Common myeloid progenitor, CD34-positive (primary cell): ENCODE measurements at regions not wholly inside any gene's neighbourhood (a gene's known extent, or its start where the extent isn't known, plus 50 kb on each side); places are given as distances from the start of the nearest gene placed in this dataset.

ENCODE experiments used
- CTCF ChIA-PET: fragments of 350-600 bp; sonication (Branson Sonifier 250); formaldehyde crosslinking; loops from one replicate; lab custom pipeline; 2021; ENCODE audit warnings: antibody characterized with exemption; lab: Charles Lee
- POLR2A ChIA-PET: fragments of 350-600 bp; sonication (Branson Sonifier 250); formaldehyde crosslinking; loops from one replicate; lab custom pipeline; 2021; ENCODE audit warnings: antibody characterized with exemption; lab: Charles Lee
- DNase-seq, 3 donors: peaks; one replicate each; pipeline versions ENCODE4 v3.0.0 to v3.0.0-alpha.2; 2013
- H3K27ac ChIP-seq, 2 experiments: 1 replicate in 1 of 2; 2 replicates in 1 of 2; pipeline ENCODE4 v1.7.0; 2013; ENCODE audit warnings: inconsistent platforms in 2 of 2, low read length in 2 of 2, mild to moderate bottlenecking in 2 of 2, low read depth in 1 of 2, moderate library complexity in 1 of 2; ENCODE audit not compliant: severe bottlenecking in 2 of 2, insufficient read depth in 1 of 2, poor library complexity in 1 of 2
- H3K27me3 ChIP-seq, 5 experiments: replicated peaks in 2 of 5; 1 replicate in 3 of 5; 2 replicates in 2 of 5; pipeline versions ENCODE4 v1.6.1 to v1.7.0; 2013; ENCODE audit warnings: low read length in 4 of 5, mild to moderate bottlenecking in 2 of 5, moderate library complexity in 2 of 5, inconsistent platforms in 1 of 5; ENCODE audit not compliant: insufficient read depth in 5 of 5, control insufficient read depth in 4 of 5
- H3K36me3 ChIP-seq, 4 experiments: 1 replicate in 2 of 4; 2 replicates in 2 of 4; pipeline versions ENCODE4 v1.6.1 to v1.7.0; 2013; ENCODE audit warnings: low read length in 3 of 4, control low read depth in 1 of 4, mild to moderate bottlenecking in 1 of 4; ENCODE audit not compliant: control insufficient read depth in 4 of 4, insufficient read depth in 4 of 4
- H3K4me1 ChIP-seq, 4 experiments: 1 replicate in 3 of 4; 2 replicates in 1 of 4; pipeline versions ENCODE4 v1.6.1 to v1.7.1; 2013; ENCODE audit warnings: low read length in 3 of 4, mild to moderate bottlenecking in 3 of 4, control low read depth in 1 of 4, inconsistent platforms in 1 of 4, moderate library complexity in 1 of 4; ENCODE audit not compliant: control insufficient read depth in 4 of 4, insufficient read depth in 4 of 4; ENCODE audit errors: control extremely low read depth in 1 of 4
- H3K4me3 ChIP-seq, 7 experiments: 1 replicate in 4 of 7; 2 replicates in 3 of 7; pipeline versions ENCODE4 v1.5.1 to v1.7.0; 2013; ENCODE audit warnings: mild to moderate bottlenecking in 7 of 7, low read length in 6 of 7, moderate library complexity in 6 of 7, inconsistent platforms in 2 of 7, low read depth in 2 of 7, control low read depth in 1 of 7; ENCODE audit not compliant: insufficient read depth in 4 of 7, control insufficient read depth in 1 of 7; ENCODE audit errors: extremely low read depth in 1 of 7
- H3K9me3 ChIP-seq, 5 experiments: 1 replicate in 4 of 5; 2 replicates in 1 of 5; pipeline versions ENCODE4 v1.6.1 to v1.7.1; 2013; ENCODE audit warnings: low read length in 4 of 5, mild to moderate bottlenecking in 2 of 5, inconsistent platforms in 1 of 5, low read depth in 1 of 5, moderate library complexity in 1 of 5; ENCODE audit not compliant: control insufficient read depth in 4 of 5, insufficient read depth in 2 of 5; ENCODE audit errors: control extremely low read depth in 1 of 5
- WGBS: methylation state at CpG from one replicate; pipeline ENCODE4 v1.1.5; 2013; ENCODE audit not compliant: insufficient coverage; 5-methylcytosine and 5-hydroxymethylcytosine counted together

DNA sequence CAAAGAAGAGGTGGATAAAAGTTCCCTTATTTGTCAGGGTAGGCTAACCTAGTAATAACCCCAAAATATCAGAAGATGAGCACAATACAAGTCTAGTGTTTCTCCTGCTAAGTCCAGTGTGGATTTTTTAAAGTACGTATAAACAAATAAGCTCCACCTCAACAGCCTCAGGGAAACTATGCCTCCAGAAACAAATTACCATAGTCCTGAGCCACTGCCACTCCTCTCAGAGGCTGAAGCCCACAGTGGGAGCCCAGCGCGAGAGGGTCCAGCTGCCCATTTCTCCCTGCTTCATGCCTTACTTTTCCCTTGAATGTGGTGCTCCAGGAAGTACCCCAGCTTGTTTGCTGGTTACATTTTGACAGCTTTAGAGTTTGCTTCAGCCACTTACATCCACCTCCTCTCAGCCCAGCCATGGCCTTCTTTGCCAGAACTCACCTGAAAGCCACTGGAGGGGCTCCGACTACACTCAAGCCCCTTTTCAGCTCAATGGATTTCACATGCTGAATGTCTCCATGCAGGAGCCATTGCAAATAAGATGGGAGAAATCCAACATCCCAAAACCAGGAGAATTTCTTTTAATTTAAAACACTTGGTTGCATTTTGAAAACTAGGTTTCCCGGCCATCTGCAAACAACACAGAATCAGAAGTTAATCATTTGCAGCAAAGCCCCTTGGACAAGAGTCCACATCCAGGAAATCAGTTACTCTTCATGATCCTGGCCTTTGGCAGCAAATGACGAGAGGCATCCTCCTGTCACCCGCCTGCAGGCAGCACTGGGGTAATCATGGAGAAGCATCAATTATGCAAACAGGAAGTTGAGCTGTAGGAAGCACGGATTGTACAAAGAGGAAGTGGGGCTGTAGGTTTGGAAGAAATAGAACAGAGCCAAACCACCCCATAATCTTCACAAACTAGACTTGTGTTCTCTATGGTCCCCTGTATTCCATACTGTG, 138.1 kb downstream of the HERPUD2 start:
- Histone ChIP-seq H3K27ac (no peak overlapping the region), H3K27me3 (peaks cover 0 to 5% (median 0%) of the 10 kb centered on the region in 5 experiments), H3K9me3 (no peaks in the 10 kb centered on the region), H3K4me3 (no peak overlapping the region), H3K36me3 (no peaks in the 10 kb centered on the region), H3K4me1 (no peaks in the 10 kb centered on the region)
- 70% methylated on average over 4 of the region's 8 CpGs for WGBS
- DNase-seq = peak in 2 of 3 donors; percentile 17 to 41
- ChIA-PET POLR2A (no interaction called here), CTCF (no interaction called here)

DNA sequence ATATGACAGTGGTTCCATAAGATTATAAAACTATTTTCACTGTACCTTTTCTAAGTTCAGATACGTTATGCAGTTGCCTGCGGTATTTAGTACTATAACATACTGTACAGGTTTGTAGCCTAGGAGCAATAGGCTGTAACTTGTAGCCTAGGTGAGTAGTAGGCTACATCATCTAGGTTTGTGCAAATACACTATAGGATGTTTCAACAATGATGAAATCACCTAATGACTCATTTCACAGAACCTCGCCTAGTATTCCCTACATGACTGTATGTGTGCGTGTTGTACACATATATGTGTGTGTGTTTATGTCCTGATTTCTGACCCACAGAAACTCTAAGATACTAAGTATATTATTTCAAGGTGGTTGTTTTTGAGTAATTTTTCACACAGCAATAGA, 139.0 kb downstream of the HERPUD2 start:
- Histone ChIP-seq H3K27me3 (peaks cover 0 to 5% (median 0%) of the 10 kb centered on the region in 5 experiments), H3K36me3 (no peaks in the 10 kb centered on the region), H3K4me1 (no peaks in the 10 kb centered on the region), H3K27ac (no peak overlapping the region), H3K4me3 (no peak overlapping the region), H3K9me3 (no peaks in the 10 kb centered on the region)
- no CpG with 5 or more reads among the region's 4 CpGs for WGBS
- ChIA-PET POLR2A (no interaction called here), CTCF (no interaction called here)
- no peak for DNase-seq

DNA sequence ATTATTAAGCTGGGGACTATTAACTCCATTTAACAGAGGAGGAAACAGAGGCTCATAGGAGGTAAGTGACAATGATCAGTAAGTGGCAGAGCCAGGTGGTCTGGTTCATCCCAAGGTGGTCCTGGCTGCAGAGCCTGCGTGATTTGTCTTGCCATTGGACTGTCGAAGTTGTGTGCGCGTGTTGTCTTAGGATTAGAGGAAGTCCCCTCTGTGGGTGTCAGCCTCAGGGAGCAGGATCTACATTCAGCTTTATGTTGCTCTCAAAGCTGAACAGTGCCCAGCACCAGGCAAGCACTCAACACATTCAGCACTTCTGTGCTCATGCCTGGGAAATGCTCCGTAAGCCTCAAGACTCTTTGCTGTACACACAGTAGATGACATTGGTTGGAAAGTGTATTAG, 139.5 kb downstream of the HERPUD2 start:
- H3K36me3 ChIP-seq = no peaks in the 10 kb centered on the region
- peaks cover 0 to 5% (median 0%) of the 10 kb centered on the region in 5 experiments for H3K27me3 ChIP-seq
- H3K27ac ChIP-seq = no peak overlapping the region
- no peaks in the 10 kb centered on the region for H3K9me3 ChIP-seq
- H3K4me3 ChIP-seq = no peak overlapping the region
- no peaks in the 10 kb centered on the region for H3K4me1 ChIP-seq
- ChIA-PET POLR2A (no interaction called here), CTCF (no interaction called here)
- 98% methylated on average over 4 of the region's 5 CpGs for WGBS
- no peak for DNase-seq

DNA sequence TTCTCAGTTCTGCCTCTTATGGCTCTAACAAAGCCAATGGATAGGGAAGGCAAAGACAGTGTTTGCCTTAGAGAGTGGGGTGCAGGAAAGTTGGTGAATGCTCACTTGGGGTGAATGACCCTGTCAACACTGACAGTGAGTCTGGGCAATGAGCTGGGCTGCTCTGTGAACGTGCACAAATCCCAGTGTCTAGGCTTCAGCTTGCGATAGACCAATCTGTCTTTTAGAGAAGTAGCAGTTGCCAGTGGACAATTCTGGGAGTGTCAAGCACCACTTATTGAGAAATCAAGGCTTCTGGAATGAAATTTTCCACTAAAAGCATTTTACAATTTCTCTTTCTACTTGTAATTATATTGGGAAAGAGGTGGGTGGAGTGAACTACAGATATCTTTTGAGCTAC, 141.4 kb downstream of the HERPUD2 start:
- POLR2A ChIA-PET = no interaction called here
- Histone ChIP-seq H3K36me3 (no peaks in the 10 kb centered on the region), H3K27me3 (peaks cover 0 to 7% (median 0%) of the 10 kb centered on the region in 5 experiments), H3K27ac (no peak overlapping the region), H3K4me3 (no peak overlapping the region), H3K4me1 (no peaks in the 10 kb centered on the region), H3K9me3 (no peaks in the 10 kb centered on the region)
- WGBS = 100% methylated on average over 1 of the region's 2 CpGs
- no peak for DNase-seq
- CTCF ChIA-PET = no interaction called here

DNA sequence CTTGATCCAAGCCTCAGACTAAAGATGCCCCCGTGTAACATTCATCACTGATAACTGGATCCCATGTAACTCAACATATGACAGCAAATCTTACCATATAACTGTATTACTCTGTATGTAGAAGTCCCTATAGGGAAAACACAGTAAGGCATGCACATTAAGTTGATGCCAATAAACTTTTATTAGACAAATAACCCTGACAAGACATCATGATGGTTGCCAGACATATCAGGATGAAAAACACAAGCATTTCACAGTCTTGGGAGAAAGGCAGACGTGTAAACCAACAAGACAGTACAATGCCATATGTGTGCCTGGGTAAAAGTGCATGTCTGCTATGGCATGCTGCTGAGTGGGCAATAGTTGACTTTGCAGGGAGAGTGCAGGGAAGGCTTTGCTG, 142.2 kb downstream of the HERPUD2 start:
- no peak overlapping the region for H3K4me3 ChIP-seq
- CTCF ChIA-PET = no interaction called here

DNA sequence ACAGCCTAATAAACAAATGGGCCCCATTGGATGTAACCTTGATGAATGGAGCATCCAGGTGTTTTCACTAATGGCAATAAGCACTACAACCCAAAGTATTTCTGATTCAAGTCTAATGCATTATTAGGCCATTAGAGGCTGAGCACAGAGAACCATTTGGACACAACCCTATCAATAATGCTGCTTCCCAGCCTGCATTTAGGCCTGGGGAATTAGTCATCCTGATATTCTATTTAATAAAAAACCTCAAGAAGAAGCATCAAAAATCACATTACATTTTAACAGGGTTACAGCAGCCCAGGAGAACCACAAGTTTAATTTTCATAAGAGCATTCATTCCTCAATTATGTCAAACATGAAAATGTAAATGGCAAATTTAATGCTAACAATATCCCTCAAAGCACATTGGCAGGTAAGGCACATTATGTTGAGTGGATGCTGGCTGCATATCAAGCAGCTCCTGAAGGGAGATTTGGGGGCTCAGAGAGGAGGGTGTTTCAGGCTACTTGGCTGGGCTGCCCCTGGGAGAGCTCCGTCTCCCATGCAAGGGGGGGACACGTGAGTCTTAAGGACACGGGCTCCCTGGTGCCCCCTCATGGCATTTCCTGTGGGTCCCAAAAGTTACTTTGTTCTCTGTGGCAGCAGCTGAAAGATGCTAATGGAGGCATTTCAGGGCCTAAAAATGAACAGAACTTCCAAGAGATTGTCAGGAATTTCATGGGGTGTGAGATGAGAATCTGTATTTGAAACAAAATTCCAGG, 143.4 kb downstream of the HERPUD2 start:
- POLR2A ChIA-PET = no interaction called here
- H3K36me3 ChIP-seq = no peaks in the 10 kb centered on the region
- no peak overlapping the region for H3K4me3 ChIP-seq
- CTCF ChIA-PET = interaction anchor here (1.0 kb wide), 1 partner anchor 72 kb away, joined by 3 read pairs; no protein-coding TSS in a partner anchor
- WGBS = 46% methylated on average over 3 of the region's 3 CpGs
- no peak overlapping the region for H3K27ac ChIP-seq
- no peaks in the 10 kb centered on the region for H3K9me3 ChIP-seq
- peaks cover 0 to 10% (median 6%) of the 10 kb centered on the region in 5 experiments for H3K27me3 ChIP-seq
- no peak for DNase-seq
- H3K4me1 ChIP-seq = no peaks in the 10 kb centered on the region

More for the DNA sequence above, 142.2 kb downstream of the HERPUD2 start:
- H3K36me3 ChIP-seq = no peaks in the 10 kb centered on the region
- no peaks in the 10 kb centered on the region for H3K9me3 ChIP-seq
- DNase-seq = no peak
- WGBS = 92% methylated on average over 1 of the region's 2 CpGs
- H3K27me3 ChIP-seq = peaks cover 0 to 10% (median 0%) of the 10 kb centered on the region in 5 experiments
- POLR2A ChIA-PET = no interaction called here
- no peaks in the 10 kb centered on the region for H3K4me1 ChIP-seq
- no peak overlapping the region for H3K27ac ChIP-seq
